MM.1S (cell line): ENCODE measurements at regions not wholly inside any gene's neighbourhood (a gene's known extent, or its start where the extent isn't known, plus 50 kb on each side); places are given as distances from the start of the nearest gene placed in this dataset.

ENCODE experiments used
- DNase-seq: peaks from one replicate; pipeline ENCODE4 v3.0.0-alpha.2; 2015
- H2AFZ ChIP-seq: fragments of 300-600 bp; sonication (generic); 2 replicates; pipeline ENCODE4 v1.6.0; 2016; ENCODE audit warnings: antibody characterized with exemption, low read length
- H3F3A ChIP-seq: fragments of 300-600 bp; sonication (generic); 2 replicates; pipeline ENCODE4 v1.6.1; 2016; ENCODE audit warnings: mild to moderate bottlenecking, antibody characterized with exemption, low read length, moderate library complexity, mixed read lengths; ENCODE audit not compliant: insufficient read depth
- H3K27ac ChIP-seq: fragments of 300-600 bp; sonication (generic); 2 replicates; pipeline ENCODE4 v1.5.1; 2016; ENCODE audit warnings: mild to moderate bottlenecking, low read length
- H3K27me3 ChIP-seq: fragments of 300-600 bp; sonication (generic); replicated peaks from 2 replicates; pipeline ENCODE4 v1.6.0; 2016; ENCODE audit warnings: low read length; ENCODE audit not compliant: insufficient read depth
- H3K36me3 ChIP-seq: fragments of 300-600 bp; sonication (generic); replicated peaks from 2 replicates; pipeline ENCODE4 v1.6.1; 2016; ENCODE audit warnings: mild to moderate bottlenecking, low read length, mixed read lengths; ENCODE audit not compliant: insufficient read depth
- H3K4me1 ChIP-seq: fragments of 300-600 bp; sonication (generic); 2 replicates; pipeline ENCODE4 v1.6.1; 2016; ENCODE audit warnings: low read length, mixed read lengths
- H3K4me2 ChIP-seq: fragments of 300-600 bp; sonication (generic); 2 replicates; pipeline ENCODE4 v1.6.0; 2016; ENCODE audit warnings: low read depth, low read length
- H3K4me3 ChIP-seq: fragments of 300-600 bp; sonication (generic); 2 replicates; pipeline ENCODE4 v1.5.1; 2016; ENCODE audit warnings: low read length, mixed read lengths
- H3K79me2 ChIP-seq: fragments of 300-600 bp; sonication (generic); 2 replicates; pipeline ENCODE4 v1.6.1; 2016; ENCODE audit warnings: mixed run types, low read length, mixed read lengths
- H3K9ac ChIP-seq: fragments of 300-600 bp; sonication (generic); 2 replicates; pipeline ENCODE4 v1.6.1; 2016; ENCODE audit warnings: low read length, mixed read lengths
- H3K9me2 ChIP-seq: fragments of 300-600 bp; sonication (generic); replicated peaks from 2 replicates; pipeline ENCODE4 v1.6.1; 2016; ENCODE audit warnings: mild to moderate bottlenecking, low read length, mixed read lengths; ENCODE audit not compliant: insufficient read depth
- H3K9me3 ChIP-seq: fragments of 300-600 bp; sonication (generic); replicated peaks from 2 replicates; pipeline ENCODE4 v1.6.1; 2016; ENCODE audit warnings: mild to moderate bottlenecking, low read length, mixed read lengths; ENCODE audit not compliant: insufficient read depth
- H4K20me1 ChIP-seq: fragments of 300-600 bp; sonication (generic); 2 replicates; pipeline ENCODE4 v1.6.1; 2016; ENCODE audit warnings: mild to moderate bottlenecking, low read length, moderate library complexity, mixed read lengths; ENCODE audit not compliant: insufficient read depth
- CTCF ChIP-seq: fragments of 300-600 bp; sonication (generic); IDR thresholded peaks from 2 replicates; pipeline ENCODE4 v1.5.1; 2016; ENCODE audit warnings: antibody characterized with exemption, low read length, mixed read lengths
- EZH2 ChIP-seq: fragments of 300-600 bp; sonication (generic); optimal IDR thresholded peaks from 2 replicates; pipeline ENCODE3; 2017; ENCODE audit warnings: low read depth, mild to moderate bottlenecking, antibody characterized with exemption, low read length, mixed read lengths
- EZH2phosphoT487 ChIP-seq: fragments of 300-600 bp; sonication (generic); IDR thresholded peaks from 2 replicates; pipeline ENCODE4 v1.6.1; 2018; ENCODE audit warnings: antibody characterized with exemption, low read length

GRCh38 chr11:25206762-25207161, 709.9 kb downstream of the LUZP2 start:
- H3K27me3 ChIP-seq, result no peaks in the 10 kb centered on the region
- no peaks in the 10 kb centered on the region for H4K20me1 ChIP-seq
- H3K4me2 ChIP-seq, result no peak overlapping the region
- no peaks in the 10 kb centered on the region for H3K9me3 ChIP-seq
- DNase-seq, result no peak
- no peak for TF ChIP-seq CTCF
- TF ChIP-seq EZH2, result no peak
- TF ChIP-seq EZH2phosphoT487, result no peak
- H3K4me1 ChIP-seq, result no peaks in the 10 kb centered on the region
- no peaks in the 10 kb centered on the region for H3K79me2 ChIP-seq
- no peaks in the 10 kb centered on the region for H3K36me3 ChIP-seq
- H3K9me2 ChIP-seq, result no peaks in the 10 kb centered on the region
- H3K9ac ChIP-seq, result no peak overlapping the region
- H3F3A ChIP-seq, result no peaks in the 10 kb centered on the region
- H3K4me3 ChIP-seq, result no peak overlapping the region
- H3K27ac ChIP-seq, result no peak overlapping the region
- H2AFZ ChIP-seq, result no peak overlapping the region

- no peak overlapping the region for H3K4me3 ChIP-seq
- no peak for DNase-seq
- H3F3A ChIP-seq, result no peaks in the 10 kb centered on the region
- no peak for TF ChIP-seq EZH2phosphoT487
- no peak for TF ChIP-seq CTCF
- TF ChIP-seq EZH2, result no peak
- no peaks in the 10 kb centered on the region for H3K9me2 ChIP-seq
- no peak overlapping the region for H3K9ac ChIP-seq
- H3K9me3 ChIP-seq, result no peaks in the 10 kb centered on the region
- H3K4me1 ChIP-seq, result no peaks in the 10 kb centered on the region
- no peak overlapping the region for H3K4me2 ChIP-seq
- H3K36me3 ChIP-seq, result no peaks in the 10 kb centered on the region
- no peaks in the 10 kb centered on the region for H3K79me2 ChIP-seq
- no peaks in the 10 kb centered on the region for H4K20me1 ChIP-seq
- H2AFZ ChIP-seq, result no peak overlapping the region
- H3K27me3 ChIP-seq, result no peaks in the 10 kb centered on the region
- H3K27ac ChIP-seq, result no peak overlapping the region
Observed at GRCh38 chr11:25211635-25212254, 714.9 kb downstream of the LUZP2 start.

DNA sequence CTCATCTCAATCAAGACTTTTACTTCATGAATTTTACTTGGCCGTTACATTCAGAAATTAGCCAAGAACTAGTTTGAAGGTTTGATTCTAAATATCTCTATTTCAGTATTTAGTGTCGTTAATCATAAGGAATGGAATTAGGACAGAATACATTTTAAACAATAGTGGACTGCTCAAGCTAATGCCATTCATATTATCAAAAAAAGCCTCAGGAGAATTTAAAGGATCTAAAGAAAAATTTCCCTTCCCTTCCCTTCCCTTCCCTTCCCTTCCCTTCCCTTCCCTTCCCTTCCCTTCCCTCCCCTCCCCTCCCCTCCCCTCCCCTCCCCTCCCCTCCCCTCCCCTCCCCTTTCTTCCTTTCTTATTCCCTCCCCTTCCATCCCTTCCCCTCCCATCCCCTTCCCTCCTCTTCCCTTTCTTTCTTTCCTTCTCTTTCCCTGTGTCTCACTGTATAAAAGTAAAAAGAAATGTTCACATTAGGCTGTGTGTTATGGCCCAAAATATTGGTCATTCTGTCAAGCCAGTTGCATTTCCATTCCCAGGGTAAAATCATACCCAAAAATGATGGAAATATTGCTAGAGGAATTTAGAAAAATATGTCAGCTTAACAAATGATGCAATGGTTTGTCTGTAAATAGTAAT, 717.8 kb downstream of the LUZP2 start:
- H3K9ac ChIP-seq, result no peak overlapping the region
- H3K9me3 ChIP-seq, result no peaks in the 10 kb centered on the region
- no peaks in the 10 kb centered on the region for H3K4me1 ChIP-seq
- H3K27ac ChIP-seq, result no peak overlapping the region
- H2AFZ ChIP-seq, result no peak overlapping the region
- no peak for TF ChIP-seq EZH2phosphoT487
- no peak for TF ChIP-seq CTCF
- TF ChIP-seq EZH2, result no peak
- no peaks in the 10 kb centered on the region for H3K27me3 ChIP-seq
- H3K9me2 ChIP-seq, result no peaks in the 10 kb centered on the region
- no peak overlapping the region for H3K4me3 ChIP-seq
- no peak overlapping the region for H3K4me2 ChIP-seq
- DNase-seq, result no peak
- no peaks in the 10 kb centered on the region for H3F3A ChIP-seq
- H4K20me1 ChIP-seq, result no peaks in the 10 kb centered on the region
- no peaks in the 10 kb centered on the region for H3K79me2 ChIP-seq
- H3K36me3 ChIP-seq, result no peaks in the 10 kb centered on the region
